ENCODE measurements at regions not wholly inside any gene's neighbourhood (a gene's known extent, or its start where the extent isn't known, plus 50 kb on each side); places are given as distances from the start of the nearest gene placed in this dataset.

DNA sequence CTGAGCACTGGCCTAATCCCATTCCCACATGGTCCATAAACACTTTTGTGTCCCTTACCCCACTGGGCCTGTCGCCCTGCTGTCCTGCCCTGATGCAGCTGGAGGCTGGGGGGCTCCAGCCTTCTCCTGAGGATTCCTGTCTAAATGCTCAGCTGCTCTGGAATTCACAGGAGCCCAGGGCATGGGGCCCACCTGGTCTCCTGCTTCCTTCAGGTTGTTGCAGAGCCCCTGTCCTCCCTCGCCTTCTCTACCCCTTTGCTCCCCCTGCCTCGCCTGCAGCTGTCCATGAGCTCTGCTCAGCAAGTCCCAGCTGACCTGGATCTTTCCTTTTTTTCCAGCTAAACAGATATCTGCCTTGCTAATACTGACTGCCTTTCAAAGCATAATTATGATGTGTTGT is 286.9 kb downstream of the XXYLT1 start:
- intact Hi-C loops (cut with DNase I; ENCODE audit: low total_unique reads): no loop called here
- 85 to 94% methylated on average over 3 of the region's 3 CpGs for WGBS, 2 donors
- no peak overlapping the region for H3K27ac ChIP-seq
- no peaks in the 10 kb centered on the region for H3K36me3 ChIP-seq (ENCODE audit: low read depth, missing control alignments)
- no peaks in the 10 kb centered on the region for H3K27me3 ChIP-seq
- peaks cover 7% of the 10 kb centered on the region for H3K4me1 ChIP-seq
- H3K4me3 ChIP-seq: no peak overlapping the region
- DNase-seq: no peak
- TF ChIP-seq POLR2A (IDR thresholded peaks at IDR 0.05): no peak
- TF ChIP-seq, protein P1, sequence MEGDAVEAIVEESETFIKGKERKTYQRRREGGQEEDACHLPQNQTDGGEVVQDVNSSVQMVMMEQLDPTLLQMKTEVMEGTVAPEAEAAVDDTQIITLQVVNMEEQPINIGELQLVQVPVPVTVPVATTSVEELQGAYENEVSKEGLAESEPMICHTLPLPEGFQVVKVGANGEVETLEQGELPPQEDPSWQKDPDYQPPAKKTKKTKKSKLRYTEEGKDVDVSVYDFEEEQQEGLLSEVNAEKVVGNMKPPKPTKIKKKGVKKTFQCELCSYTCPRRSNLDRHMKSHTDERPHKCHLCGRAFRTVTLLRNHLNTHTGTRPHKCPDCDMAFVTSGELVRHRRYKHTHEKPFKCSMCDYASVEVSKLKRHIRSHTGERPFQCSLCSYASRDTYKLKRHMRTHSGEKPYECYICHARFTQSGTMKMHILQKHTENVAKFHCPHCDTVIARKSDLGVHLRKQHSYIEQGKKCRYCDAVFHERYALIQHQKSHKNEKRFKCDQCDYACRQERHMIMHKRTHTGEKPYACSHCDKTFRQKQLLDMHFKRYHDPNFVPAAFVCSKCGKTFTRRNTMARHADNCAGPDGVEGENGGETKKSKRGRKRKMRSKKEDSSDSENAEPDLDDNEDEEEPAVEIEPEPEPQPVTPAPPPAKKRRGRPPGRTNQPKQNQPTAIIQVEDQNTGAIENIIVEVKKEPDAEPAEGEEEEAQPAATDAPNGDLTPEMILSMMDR (IDR thresholded peaks at IDR 0.05): no peak
- no peaks in the 10 kb centered on the region for H3K9me3 ChIP-seq

DNA sequence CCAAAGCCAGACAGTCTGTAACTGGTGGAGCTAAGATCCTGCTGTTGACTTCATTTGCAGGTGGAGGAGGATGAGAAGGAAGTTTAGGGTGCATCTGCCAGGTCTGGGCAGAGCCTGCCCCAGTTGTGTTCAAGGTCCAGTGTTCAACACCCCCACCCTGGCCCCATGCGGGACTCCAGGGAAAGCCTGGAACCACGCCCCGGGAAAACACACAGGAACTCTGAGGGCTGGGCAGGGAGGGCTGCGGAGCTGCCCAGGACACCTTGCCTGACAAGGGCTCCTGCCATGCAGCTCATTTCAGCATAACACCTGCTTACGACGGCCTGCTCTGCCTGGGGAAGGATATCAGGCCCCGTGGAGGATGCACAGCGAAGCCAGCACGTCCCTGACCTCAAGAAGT is 286.3 kb downstream of the XXYLT1 start:
- no peaks in the 10 kb centered on the region for H3K9me3 ChIP-seq
- 27 to 50% methylated on average over 7 to 9 of the region's 9 CpGs for WGBS, 2 donors
- H3K27me3 ChIP-seq: no peaks in the 10 kb centered on the region
- no peak for DNase-seq
- H3K4me1 ChIP-seq: peaks cover 7% of the 10 kb centered on the region
- peak overlapping the region; percentile 17 to 54 for H3K4me3 ChIP-seq
- TF ChIP-seq POLR2A (IDR thresholded peaks at IDR 0.05): no peak
- TF ChIP-seq, protein P1 (IDR thresholded peaks at IDR 0.05): no peak
- no peaks in the 10 kb centered on the region for H3K36me3 ChIP-seq (ENCODE audit: low read depth, missing control alignments)
- intact Hi-C loops (cut with DNase I; ENCODE audit: low total_unique reads): no loop called here
- no peak overlapping the region for H3K27ac ChIP-seq

DNA sequence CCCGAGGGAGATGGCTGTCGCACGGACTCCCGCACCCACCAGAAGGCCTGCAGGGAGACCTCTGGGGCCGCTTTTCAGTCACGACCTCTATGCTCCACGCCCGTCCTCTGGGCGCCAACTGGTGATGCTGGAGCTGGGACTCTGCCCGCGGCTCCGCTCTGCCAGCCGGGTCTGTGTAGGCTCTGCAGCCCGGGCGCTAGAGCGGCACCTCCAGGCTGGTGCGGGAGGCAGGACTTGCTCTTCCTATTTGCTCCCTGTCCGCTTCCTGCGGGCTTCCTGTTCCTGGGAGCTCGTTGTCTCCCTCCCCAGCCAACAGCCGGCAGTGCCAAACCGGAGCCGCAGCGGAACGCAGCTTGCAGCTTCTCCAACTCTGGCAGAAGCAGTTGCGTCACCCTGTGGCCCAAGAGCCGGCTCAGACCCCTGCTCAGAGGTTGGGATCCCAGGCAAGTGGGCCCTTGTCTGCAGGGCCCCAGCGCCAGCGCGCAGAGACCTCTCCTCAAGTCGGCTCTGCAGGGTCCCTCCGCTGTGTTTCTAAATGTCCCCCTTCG is 285.9 kb downstream of the XXYLT1 start:
- H3K27ac ChIP-seq: no peak overlapping the region
- H3K9me3 ChIP-seq: no peaks in the 10 kb centered on the region
- no peaks in the 10 kb centered on the region for H3K27me3 ChIP-seq
- peaks cover 7% of the 10 kb centered on the region for H3K4me1 ChIP-seq
- intact Hi-C loops (cut with DNase I; ENCODE audit: low total_unique reads): no loop called here
- peak overlapping the region; percentile 17 to 54 for H3K4me3 ChIP-seq
- 11 to 34% methylated on average over 11 to 33 of the region's 33 CpGs for WGBS, 2 donors
- DNase-seq: peak; percentile 84
- H3K36me3 ChIP-seq (ENCODE audit: low read depth, missing control alignments): no peaks in the 10 kb centered on the region
- no peak for TF ChIP-seq POLR2A (IDR thresholded peaks at IDR 0.05)
- TF ChIP-seq, protein P1 (IDR thresholded peaks at IDR 0.05): no peak

DNA sequence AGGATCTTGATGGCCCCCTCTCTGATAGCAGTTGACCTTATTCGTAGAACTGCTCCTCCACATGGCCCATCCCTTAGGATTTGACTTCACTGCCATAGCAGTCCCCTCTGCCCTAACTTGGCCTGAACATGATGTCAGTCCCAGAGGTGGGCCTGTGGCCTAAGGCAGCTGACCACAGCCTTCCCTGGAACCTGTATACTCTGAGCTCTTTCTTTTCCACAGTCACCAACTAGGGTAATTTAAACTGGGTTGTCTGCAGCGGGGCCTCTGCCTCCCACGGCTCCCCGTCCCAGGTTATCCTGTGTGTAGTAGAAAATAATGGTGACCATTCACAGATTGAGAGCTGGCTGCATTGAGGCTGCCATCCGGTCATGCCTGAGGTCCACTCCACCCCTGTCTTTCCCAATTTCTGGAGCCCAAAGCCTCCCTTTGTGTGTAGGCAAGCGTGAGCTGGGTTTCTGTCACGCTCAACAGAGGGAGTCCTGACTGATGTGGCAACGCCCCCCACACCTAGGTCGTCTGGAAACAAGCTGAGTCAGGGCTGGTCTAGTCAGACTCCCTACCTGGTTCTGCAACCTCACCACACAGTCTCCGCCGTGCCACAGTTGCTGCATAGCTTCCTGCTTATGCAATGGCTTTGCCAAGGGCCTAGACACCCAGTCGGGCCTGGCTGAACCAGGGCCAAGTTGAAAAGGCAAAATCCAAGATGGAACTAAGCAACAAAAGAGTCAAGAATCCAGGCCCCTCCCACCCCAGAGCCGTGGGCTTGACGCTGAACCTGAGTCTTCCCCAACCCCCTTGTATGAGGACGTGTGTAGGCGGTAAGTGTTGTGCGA is 284.5 kb downstream of the XXYLT1 start:
- peaks cover 7% of the 10 kb centered on the region for H3K4me1 ChIP-seq
- intact Hi-C loops (cut with DNase I; ENCODE audit: low total_unique reads): no loop called here
- no peaks in the 10 kb centered on the region for H3K9me3 ChIP-seq
- no peaks in the 10 kb centered on the region for H3K36me3 ChIP-seq (ENCODE audit: low read depth, missing control alignments)
- 75 to 84% methylated on average over 17 of the region's 17 CpGs for WGBS, 2 donors
- no peak overlapping the region for H3K27ac ChIP-seq
- H3K4me3 ChIP-seq: no peak overlapping the region
- H3K27me3 ChIP-seq: no peaks in the 10 kb centered on the region
- DNase-seq: no peak
- no peak for TF ChIP-seq POLR2A (IDR thresholded peaks at IDR 0.05)
- TF ChIP-seq, protein P1 (IDR thresholded peaks at IDR 0.05): no peak

Measured in testis (tissue), 2 donors.